Jurkat, Clone E6-1 (cell line): ENCODE measurements at regions not wholly inside any gene's neighbourhood (a gene's known extent, or its start where the extent isn't known, plus 50 kb on each side); places are given as distances from the start of the nearest gene placed in this dataset.

Source experiments
- DNase-seq: peaks from one replicate; pipeline ENCODE4 v3.0.0-alpha.2; 2011; ENCODE audit warnings: low read depth, low spot score
- H3K4me3 ChIP-seq: 2 replicates; pipeline ENCODE4 v1.5.1; 2011; ENCODE audit warnings: mild to moderate bottlenecking, low read length, control low read depth, moderate library complexity

DNA sequence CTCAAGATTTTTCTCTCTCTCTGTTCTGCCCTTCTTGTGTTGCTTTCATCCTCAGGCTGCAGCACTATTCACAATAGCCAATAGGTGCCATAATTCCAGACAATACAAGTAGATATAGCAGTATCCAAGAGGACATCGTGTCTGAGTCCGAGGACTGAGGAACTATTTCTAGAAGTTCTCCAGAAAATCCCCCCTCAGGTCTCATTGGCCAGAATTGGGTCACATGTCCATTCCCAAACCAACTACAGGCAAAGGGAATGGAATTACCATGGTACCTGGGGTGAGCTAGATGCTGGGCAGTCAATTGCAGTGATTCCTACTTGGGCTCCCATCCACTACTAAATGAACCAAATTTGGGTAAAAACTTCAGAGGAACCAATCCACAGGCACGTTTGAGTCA lies 301.9 kb upstream of the RASGEF1B start:
- no peak overlapping the region for H3K4me3 ChIP-seq
- no peak for DNase-seq

DNA sequence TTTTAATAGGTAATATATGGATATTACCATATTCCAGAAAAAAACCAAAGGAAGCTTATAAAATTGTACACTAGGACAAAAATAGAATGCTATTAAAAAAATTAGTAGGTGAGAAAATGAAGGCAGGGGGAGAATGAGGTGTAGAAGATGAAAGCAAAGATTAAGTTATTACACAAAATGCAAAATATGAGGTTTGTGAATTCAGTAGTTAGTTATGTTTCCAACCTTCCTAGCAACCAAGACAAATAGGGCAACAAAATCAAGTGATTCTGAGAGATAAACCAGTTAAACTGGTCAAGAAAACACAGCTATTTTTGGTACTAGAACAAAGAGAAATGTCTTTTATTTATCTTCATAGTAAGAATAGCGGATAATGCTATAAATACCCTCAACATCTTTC lies 300.0 kb upstream of the RASGEF1B start:
- DNase-seq, result no peak
- H3K4me3 ChIP-seq, result no peak overlapping the region

DNA sequence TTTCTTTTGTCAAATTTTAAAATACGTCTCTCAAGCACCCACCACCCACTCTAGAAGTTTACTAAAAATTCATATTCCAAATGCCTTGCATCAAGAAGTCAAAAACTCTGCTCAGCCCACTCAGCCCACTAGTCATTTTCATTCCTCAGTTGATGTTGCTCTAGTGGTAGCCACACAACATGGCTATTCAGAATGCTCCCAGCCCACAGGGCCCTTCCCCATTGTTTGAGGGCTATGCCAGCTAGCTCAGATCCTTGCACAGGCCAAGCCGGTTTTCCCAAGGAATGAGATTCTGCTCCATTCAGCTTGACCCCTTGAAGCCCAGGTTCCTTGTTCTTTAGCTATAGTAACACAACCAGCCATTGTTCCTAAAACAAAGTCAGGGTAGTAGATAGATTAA lies 297.5 kb upstream of the RASGEF1B start:
- DNase-seq, result no peak
- no peak overlapping the region for H3K4me3 ChIP-seq

DNA sequence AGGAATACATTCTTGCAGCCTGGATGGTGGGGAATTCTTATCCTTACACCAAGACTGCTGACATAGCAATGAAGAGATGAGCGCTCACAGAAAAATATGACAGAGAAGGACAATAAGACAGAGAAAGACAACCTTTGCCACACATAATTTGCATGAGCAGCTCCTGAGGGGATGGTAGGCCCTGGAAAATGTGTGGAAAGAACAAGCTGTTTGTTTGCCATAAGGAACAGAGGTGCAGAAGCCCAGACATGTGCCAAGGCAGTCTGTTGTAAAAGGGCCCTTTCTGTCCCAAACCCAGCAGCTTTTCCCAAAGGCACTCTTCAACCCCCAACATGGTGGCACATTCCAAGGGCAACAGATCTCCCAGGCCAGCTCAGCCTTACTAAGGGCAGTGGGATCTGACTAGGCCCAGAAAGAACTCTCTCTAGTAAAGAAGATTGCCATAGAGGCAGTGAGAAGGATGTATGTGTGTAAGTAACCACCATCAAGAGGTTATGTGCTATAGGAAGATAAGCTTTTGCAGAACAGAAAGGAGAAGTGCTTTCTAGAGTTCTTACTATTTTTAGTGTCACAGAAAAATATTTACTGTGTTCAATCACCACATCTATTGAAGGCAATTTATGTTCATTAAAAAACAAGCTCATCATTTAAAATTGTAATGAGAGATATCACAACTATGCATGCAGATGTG lies 287.0 kb upstream of the RASGEF1B start:
- H3K4me3 ChIP-seq, result no peak overlapping the region
- no peak for DNase-seq

DNA sequence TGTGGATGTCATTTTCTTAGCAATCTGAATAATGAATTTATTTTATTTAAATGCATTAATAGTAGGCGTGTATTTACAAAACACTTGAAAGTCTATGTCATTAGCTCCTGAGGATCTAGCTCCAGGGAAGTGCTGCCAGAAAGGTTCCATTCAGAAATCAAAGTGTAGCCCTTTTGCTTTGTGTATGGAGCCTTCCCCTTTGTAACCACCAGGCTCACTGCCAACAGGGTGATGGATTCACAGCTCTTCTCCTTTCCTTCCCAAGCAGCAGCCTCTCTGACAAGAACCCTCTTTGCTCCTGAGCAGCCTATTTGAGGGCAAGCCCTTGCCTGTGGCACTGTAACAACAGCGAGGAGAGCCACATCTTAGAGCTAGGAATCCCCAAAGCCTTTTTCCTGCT lies 286.0 kb upstream of the RASGEF1B start:
- H3K4me3 ChIP-seq, result no peak overlapping the region
- DNase-seq, result no peak

DNA sequence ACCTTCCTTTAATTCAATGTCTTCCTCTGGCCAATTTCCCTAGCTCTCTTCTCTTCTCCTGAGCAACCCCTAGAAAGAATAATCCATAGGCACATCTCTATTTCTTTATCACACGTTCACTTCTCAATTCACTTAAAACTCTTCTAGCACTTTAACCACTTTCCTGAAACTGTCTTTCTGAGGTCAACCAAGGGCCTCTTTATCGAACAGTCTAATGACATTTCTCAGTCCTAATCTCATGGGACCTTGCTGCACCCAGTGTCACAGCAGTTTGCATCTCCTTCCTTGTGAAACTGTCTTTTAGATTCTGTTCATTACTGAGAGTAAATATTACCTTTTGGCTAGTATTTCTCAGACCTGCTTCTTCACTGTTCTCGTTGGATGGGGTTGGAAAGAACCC lies 285.3 kb upstream of the RASGEF1B start:
- DNase-seq, result no peak
- no peak overlapping the region for H3K4me3 ChIP-seq

DNA sequence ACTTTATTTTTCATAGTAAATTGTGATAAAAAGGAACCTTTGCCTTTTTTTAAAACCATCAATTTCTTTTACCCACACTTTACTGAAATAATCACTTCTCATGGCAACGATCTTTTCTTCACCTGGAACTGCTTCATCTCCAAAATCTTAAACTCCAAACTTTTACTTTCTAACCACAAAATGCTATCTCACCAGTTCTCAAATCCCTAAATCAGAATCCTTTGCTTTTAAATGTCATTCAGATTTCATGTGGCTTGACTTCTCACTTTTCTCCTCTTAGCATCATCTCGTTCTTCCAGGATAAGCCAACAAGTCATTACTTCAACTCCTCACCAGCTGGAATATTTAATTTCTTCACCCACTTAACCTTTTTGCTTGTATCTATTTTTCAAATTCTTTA lies 284.3 kb upstream of the RASGEF1B start:
- H3K4me3 ChIP-seq, result no peak overlapping the region
- no peak for DNase-seq

DNA sequence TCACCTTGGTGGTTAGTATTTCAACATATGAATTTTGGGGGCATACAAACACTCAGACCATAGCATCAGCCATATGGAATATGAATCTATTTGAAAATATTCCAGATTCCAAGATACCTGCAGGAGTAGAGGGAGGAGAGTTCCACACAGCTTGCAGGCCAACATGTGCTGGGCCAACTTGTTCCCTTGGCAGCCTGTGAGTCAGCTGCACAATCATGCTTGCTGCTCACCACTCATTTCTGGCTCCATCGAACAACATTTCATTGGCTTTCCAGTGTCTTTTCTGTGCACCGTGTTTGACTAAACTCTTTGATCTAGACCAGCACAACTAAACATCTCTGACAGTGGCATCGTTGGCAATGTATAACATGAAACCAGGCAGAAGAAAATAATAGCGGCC lies 282.5 kb upstream of the RASGEF1B start:
- DNase-seq, result no peak
- H3K4me3 ChIP-seq, result no peak overlapping the region

DNA sequence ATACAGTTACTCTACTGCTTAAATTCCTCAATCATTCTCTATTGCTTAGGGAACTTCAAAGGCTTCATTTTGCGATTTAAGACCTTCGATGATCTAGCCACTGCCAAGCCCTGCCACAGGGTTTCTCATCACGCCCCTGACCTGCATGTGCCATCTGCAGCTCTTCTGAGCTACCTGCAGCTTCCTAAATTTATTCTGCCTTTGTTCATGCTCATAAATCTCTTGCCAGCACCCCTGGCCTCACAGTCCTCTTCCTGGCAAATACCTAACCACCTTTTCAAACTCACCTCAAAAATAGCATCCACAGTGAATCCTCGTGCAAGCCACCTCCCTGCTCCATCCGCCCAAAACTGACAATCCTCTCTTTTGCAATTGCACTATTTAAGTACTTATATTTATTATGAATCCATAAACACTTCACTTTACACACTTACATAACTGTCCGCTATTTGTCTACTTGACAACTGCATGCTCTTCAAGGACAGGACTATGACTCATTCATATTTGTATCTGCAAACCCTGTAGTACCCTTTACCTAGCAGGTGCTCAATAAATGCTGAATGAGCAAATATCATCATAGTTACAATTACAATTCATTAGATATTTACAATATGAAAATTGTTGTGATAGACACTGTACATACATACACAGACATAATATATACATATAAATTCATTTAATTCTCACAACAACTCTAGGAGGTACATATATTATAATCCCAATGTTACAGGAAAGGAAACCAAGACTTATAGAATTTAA lies 280.0 kb upstream of the RASGEF1B start:
- DNase-seq, result no peak
- no peak overlapping the region for H3K4me3 ChIP-seq

DNA sequence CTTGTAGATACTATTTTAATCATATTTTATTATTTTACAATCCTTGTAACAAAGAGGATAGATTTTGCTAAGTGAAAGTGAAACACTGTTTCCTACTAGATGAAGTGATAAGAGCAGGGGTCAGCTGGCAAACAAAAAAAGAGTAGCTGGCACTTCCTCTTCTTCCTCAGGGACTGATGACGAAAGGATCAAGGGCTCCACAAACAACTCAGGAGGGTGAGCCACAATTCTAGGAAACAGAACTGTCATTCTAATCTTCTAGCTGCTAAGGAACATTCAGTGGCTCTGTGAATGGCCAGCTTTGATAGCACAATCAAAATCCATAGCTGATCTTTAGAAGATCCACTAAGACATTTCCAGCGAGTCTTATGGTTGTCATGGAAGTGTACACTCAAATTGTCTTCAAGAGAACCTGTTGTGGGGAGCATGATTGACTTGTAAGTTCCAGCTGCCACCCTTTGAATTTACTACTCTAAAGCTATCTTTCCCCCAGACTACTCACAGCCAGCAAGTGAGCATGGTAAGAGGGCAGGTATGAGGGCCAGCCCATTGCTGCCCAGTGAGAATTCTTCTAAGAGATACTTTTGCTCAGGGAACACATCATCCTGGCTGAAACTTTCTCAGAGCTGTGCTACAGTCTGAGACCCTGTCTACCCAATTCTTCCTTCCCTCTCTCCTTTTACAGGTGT lies 275.7 kb upstream of the RASGEF1B start:
- no peak overlapping the region for H3K4me3 ChIP-seq
- DNase-seq, result no peak

DNA sequence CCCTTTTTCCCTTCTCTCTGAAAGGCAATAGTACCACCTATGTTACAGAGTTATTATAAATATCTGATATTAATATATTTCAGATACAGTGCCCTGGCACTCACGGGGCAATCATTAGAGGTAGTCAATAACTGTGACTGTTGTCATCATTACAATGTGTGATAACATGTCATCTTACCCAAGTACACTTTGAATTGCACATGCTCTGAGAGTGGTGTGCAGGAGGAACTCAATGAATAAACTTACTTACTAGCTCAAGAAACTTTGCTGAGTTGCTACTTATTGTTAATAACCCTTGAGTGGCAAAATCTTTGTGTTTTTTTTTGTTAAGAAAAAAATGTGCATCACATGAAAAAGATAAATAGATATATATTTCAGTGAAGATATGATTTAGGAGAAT lies 275.1 kb upstream of the RASGEF1B start:
- no peak overlapping the region for H3K4me3 ChIP-seq
- no peak for DNase-seq

DNA sequence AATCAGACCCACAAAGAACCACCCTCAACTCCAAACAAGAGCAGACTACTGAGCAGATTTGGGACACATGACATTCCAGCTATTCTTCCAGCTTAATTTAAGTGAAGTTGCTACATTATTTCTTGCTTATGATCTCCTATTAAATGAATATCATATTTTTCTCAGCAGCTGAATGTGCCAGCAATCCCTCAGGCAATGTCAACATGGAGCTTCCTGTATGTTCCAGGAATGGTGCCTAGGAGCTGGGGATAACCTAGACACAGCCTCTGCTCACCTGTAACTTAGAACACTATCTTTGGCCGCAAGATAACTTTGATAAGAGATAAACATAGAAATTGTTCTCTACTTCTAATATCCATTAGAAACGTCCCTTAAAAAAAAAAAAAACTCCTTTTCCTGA lies 274.4 kb upstream of the RASGEF1B start:
- no peak for DNase-seq
- H3K4me3 ChIP-seq, result no peak overlapping the region

DNA sequence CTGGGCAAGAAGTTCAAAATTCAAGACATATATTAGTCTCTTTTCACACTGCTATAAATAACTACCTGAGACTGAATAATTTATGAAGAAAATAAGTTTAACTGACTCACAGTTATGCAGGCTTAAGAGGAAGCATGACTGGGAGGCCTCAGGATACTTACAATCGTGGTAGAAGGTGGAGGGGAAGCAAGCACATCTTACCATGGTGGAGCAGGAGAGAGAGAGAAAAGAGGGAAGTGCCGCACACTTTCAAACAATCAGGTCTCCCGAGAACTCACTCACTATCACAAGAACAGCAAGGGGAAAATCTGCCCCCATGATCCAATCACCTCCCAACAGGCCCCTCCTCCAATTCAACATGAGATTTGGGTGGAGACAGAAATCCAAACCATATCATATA lies 273.3 kb upstream of the RASGEF1B start:
- DNase-seq, result no peak

DNA sequence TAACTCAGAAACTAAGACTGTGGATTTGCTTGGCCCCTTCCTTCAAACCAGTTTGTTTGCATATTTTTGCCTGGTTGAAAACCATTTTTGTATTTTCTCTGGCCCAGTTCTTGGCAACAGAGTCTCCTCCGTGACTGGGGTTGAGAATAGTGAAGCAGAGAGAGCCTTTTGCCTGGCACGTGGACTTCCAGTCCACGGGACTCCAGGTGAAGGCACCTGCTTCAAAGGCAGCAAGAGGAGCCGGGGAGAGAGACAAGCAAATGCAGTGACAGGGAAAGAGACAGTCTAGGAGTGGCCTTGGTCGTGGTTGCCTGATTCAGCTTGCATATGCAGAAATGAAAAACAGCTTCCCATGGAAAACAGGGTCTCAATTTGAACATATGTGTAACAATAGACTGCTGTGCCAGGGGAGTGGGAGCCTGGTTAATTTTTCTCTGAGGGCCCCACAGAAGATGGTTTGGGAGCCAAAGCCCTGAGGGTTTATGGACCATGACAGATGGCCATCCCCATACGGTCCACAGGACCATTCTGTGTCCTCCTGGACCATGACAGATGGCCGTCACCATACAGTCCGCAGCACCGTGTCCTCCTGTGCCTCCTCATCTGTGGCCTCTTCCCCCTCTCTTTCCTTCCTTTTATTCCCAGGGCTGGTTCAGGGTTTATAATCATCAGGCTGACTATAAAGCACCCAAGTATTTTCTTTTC lies 272.2 kb upstream of the RASGEF1B start:
- no peak for DNase-seq
- H3K4me3 ChIP-seq, result no peak overlapping the region

More for the DNA sequence above, 273.3 kb upstream of the RASGEF1B start:
- no peak overlapping the region for H3K4me3 ChIP-seq

DNA sequence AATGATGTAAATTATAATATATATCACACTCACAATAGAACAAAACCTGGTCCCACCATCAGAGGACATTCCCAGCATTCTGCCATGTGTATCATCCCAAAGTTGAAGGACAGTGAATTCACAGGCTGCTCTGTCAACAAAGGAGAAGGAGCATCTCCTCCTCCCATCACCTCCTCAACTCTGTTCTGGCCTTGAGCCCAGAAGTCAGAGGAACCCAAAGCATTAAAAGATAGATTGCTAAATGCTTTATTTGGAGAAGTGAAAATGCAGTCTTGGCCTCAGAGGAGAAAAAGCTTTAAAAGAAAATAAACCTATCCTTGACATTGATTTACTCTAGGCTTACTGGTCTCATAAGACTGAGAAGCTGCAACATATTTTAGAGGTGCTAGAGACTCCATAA lies 268.8 kb upstream of the RASGEF1B start:
- DNase-seq, result no peak
- no peak overlapping the region for H3K4me3 ChIP-seq

DNA sequence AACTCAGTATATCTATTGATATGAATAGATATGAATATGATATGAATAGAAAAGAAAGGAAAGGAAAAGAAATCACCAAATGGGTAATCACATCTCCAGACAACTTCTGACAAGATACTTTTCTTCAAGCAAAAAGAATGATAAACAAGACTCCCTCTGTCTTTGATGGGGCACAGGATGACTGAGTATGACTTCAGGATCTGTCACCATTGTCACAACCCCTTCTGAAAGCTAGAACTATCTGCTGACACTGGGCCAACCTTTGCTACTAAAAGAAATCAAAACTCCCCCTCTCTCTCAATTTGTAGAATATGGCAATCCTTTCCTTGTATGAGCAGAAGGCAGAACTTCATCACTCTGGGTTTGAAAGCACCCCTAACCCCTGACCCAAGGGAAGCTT lies 267.2 kb upstream of the RASGEF1B start:
- no peak for DNase-seq
- H3K4me3 ChIP-seq, result no peak overlapping the region

DNA sequence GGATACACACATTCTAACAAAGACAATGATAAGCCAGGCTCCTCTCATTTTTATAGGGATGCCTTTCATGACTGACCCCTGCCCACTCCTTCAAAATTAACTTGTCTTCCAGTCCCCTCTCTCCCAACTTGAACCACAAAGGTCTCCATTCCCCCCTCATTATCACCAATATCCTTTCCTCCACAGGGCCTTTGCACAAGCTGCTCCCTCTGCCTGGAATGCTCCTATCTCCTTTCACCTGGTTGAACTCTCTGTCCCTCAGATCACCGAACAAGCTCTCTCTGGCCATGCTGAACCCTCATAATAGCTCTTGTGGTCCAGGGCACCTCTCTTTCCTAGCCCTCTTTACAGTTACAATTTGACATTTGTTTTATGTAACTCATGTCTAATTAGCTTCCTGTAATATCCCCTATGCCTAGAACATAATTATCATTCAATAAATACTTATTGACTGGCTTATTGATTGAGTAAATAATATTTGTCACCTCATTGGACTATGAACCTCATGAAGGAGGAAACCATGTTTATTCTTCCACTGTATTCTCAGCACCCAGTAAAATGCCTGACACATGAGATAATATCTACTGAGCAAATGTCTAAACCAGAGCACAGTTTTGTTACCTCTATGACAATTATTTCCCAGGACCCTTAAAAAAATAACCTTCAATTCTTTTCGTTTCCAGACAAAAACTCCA lies 266.3 kb upstream of the RASGEF1B start:
- DNase-seq, result no peak
- H3K4me3 ChIP-seq, result no peak overlapping the region

DNA sequence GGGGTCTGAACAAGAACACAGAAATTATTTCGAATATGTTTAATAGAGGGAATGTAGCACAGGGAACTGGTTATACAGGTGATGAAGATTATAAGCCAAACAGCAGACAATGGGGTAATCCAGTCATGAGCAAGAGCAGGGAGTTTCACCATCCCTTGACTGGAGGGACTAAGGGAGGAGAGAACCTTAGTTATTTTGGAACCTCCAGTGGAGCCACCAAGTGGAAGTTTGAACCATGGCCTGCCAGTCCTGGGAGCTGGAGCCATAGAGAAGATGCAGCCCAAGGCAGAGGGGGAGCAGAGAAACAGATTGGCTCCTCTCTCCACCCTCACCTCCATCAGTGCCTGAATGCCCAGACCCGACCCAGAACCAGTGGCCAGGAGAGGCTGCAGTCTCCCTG lies 264.6 kb upstream of the RASGEF1B start:
- no peak for DNase-seq
- H3K4me3 ChIP-seq, result no peak overlapping the region

DNA sequence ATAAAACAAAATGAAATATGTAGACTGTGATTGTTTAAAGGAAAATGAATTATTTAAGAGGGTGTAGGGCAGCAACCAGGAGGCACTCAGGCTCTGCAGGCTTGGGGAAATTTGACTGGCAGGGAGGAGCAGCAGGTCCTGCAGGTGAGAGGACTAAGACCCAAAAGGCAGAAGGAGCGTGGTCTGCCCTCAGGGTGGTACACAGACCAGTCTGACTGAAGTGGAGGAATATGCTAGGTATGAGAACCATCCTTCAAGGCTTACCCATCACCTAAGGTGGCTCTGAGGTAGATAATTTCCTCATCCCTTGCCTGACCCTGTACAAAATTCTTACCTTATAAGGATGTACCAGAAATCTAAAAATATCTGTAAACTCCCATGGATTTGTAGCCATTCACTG lies 261.3 kb upstream of the RASGEF1B start:
- H3K4me3 ChIP-seq, result no peak overlapping the region

More for the DNA sequence above, 261.3 kb upstream of the RASGEF1B start:
- DNase-seq, result no peak
